Ureter (tissue), 1 donor: ENCODE measurements at regions not wholly inside any gene's neighbourhood (a gene's known extent, or its start where the extent isn't known, plus 50 kb on each side); places are given as distances from the start of the nearest gene placed in this dataset.

Experiments
- DNase-seq: peaks from one replicate; pipeline ENCODE4 v3.0.0-alpha.2; 2020; ENCODE audit warnings: low spot score
- donor health status: DM: yes; HTN: yes; CAD: no.

- DNase-seq, result no peak
These were observed 338.3 kb downstream of the DYSF start for GRCh38 chr2:71791501-71792135.

- no peak for DNase-seq
These were observed 337.7 kb downstream of the DYSF start for GRCh38 chr2:71791061-71791450.

DNA sequence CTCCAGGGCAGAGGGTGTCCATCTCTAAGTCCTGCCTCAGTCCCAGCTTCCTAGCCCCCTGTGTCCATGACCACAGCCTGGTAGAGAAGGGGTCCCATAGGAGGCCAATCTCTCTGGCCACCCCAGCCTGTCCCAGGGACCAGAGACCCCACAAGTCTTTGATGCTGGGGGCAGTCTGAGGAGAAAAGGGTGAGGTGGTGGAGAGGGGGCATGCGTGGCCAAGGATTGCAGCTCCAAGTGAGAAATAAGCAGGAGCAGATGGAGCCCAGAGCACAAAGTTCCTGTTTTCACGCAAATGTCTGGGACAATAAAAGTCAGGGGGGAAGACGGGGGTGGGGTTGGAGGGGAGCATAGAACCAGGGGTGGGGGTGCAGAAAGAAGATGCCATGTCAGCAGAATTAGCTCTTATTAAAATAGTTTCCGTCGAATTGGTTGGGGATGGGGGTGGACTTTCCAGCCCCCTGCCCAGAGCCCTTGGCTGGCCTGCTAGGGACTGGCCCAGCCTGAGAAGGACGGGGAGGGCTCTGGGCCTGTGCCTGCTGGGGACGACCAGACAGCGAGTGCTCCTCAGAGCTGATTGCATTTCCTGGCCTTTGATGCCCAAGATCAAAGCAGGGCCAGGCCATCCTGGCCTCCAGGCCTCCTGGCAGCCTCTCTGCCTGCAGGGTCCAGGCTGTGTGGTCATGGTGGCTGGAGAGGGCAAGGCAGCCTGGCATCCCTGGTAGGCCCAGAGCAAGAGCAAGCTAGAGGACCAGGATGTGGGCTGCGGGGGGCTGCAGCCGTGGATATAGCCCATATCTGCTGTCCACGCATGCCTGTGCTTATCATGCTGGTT, 337.1 kb downstream of the DYSF start:
- no peak for DNase-seq

GRCh38 chr2:71789556-71790204, 336.3 kb downstream of the DYSF start:
- DNase-seq, result no peak

DNA sequence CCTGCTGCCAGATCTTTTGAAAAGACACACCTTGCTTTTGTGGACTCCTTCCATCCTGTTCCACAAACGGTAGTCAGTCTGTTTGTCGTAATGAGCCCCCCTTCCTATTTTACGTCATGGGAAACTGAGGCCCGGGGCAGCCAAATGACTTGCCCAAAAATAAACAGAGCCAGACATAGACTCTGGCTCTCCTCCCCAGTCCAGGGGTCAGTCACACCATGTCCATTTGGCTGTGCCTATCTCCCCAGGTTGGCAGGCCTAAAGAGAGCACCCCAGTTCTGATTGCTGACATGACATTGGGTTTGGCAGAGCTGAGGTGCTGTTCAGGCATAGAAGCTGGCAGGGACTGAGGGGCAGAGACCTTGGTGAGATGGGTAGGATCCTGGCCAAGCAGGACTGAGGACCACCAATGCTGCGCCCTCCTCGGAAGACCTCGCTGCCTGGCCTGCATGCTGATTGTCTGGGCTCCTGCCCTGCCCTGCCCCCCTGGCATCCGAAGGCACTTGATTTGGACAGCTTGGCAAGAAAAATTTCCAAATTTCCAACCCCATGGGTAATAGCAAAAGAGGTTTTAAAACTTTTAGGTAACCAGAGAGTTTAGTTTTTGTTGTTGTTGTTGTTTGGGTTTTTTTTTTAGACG, 335.4 kb downstream of the DYSF start:
- no peak for DNase-seq

DNA sequence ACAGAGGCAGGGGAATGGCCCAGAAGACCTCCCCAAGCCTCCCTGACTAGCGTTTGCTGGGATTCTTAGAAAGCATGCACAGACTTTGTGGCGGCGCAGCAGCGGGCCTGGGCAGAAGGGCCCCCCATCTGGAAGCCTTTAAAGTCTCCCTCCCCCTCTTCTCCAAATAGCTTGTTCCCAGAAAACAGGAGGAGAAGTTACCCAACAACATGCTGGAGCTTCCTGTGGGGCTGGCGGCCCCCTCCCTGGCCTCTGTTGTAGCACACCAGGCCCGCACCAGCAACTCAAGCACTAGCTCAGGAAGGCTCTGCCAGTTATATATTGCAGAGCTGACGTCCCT, 334.8 kb downstream of the DYSF start:
- no peak for DNase-seq

DNA sequence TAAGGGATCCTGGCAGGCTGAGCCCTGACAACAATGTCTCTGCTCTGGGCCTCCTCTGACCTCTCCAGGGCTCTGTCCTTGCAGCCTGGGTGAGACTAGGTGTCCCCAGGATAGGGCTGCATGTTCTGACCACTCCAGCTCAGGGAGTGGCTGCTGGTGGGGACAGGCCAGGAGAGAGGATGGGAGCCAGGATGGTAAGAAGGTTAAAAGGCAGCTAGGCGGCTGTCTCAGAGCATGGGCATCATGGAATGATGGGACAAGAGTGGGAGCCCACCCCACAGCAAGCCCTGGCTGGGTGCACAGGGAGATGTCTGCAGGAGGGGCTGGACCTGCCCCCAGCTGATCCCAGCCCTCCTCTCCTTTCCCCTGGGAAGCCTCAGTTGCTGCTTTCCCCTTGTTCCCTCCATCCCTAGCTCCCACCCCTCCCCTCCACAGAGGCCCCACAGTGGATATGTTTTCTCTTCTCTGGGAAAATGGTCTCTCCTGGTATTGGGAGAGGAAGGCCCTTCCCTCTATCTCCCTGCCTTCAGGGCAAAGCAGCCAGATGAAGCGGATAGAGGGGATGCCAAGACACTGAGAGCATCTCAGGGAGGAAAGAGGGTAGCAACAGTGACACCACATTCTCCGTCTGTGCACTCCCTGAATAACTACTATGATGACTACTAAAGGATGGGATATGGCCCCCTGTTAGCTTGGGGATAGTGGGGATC, 334.3 kb downstream of the DYSF start:
- peak; percentile 23 for DNase-seq

DNA sequence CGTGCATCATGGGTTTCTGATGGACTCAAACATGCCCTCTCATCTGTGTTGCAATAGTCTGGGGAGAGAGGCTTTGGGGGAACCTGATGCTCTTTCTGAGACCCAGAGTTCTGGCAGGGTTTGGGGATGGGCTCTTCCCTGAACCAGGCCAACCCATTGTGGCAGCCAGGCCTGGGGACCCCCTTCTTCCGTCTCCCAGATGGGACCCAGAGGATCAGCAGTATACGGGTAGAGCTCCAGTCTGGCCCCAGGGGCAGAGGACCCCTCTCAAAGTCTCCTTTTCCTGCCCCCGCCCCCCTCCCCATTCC, 333.7 kb downstream of the DYSF start:
- DNase-seq, result peak; percentile 18

DNA sequence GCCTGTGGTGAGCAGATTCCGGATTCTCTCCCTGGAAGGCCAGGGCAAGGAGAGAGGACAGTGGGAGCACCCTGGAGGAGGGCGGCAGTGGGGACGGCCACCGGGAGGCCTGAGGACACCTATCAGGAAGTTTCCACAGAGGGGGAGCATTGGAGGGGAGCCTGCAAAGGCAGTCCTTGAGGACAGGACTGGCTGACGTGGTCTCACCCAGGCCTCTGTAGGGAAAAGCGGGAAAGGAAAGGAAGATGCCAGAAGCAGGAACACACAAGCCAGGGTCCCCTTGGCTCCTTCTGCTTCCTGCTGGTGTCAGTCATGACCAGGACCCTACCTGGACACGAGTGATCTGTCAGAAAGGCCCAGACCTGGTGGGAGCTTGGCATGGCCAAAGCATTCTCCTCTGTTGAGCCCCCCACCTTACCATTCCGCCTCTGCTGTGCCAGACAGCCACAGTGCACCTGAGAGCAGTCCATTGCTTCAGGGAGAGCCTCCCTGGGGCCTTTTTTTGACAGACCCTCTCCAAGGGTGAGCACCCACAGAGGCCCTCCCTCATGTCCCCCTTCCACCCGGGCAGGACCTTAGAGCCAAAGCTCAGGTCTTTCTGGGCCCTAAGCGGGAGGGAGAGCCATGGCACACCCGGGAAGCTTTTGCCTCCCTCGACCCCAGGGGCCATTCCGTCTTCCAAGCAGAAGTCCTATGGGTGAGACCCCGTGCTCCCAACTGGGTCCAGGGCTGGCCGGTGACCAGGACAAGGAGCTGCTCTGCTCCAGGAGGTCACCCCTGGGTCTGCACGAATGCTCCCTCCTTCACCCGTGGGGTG, 333.1 kb downstream of the DYSF start:
- DNase-seq, result peak; percentile 40

GRCh38 chr2:71785516-71785981, 332.2 kb downstream of the DYSF start:
- DNase-seq, result peak; percentile 36

DNA sequence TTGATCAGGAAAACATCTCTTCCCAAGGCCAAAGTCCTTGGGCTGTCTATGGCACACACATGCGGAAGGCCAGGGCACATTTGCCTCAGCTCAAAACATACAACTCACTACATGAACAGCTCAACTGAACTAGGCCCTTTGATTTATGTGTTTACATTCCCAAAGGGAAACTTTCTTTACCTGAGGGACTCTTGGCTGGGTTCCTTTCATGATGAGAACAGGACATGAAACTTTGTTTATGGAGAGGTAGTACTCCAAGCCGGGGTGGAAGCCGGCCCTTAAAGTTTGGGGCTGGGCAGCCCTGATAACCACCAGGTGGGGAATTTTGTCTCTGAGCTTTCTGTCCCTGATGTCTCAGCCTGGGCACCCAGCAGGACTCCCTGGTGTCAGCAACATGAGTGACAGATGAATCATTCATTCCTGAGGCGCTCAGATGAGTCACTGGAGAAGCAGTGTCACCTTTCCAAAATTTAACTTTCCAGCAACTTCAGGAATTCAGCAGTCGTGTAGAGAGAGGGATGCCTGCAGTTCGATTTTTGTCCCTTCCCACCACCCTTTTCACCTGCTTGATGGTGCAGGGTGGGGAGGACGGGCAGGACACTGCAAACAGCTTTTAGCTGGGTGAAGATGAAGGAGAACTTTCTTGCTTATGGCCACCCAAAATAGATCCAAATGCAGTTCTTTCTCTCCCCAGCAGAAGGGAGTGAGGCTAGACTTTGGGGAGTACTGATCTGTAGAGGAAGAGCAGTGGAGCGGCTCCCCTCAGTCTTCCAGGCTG, 331.6 kb downstream of the DYSF start:
- DNase-seq, result peak; percentile 23

GRCh38 chr2:71783815-71784214, 330.5 kb downstream of the DYSF start:
- no peak for DNase-seq

GRCh38 chr2:71783215-71783614, 329.9 kb downstream of the DYSF start:
- DNase-seq, result no peak

DNA sequence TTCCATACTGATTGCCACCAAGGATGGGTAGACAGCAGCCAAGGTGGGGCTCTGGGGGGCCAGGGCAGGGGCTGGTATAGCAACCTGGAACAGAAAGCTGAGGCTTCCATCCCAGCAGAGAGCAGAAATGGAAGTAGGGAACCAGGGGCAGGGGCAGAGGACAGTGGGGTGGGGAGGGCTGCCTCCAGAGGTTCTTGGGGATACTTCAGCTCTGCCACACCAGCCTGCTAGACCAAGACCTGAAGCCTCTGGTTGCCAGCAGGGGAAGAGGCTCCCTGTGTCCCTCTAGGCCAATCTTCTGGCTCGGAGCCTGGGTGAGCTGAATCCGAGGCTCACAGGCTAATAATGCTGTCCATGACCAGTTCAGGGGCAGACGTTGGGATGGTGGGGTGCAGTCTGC, 329.0 kb downstream of the DYSF start:
- DNase-seq, result no peak

- no peak for DNase-seq
These were observed 328.4 kb downstream of the DYSF start for GRCh38 chr2:71781695-71782228.

- no peak for DNase-seq
These were observed 326.8 kb downstream of the DYSF start for GRCh38 chr2:71780162-71780561.

GRCh38 chr2:71779774-71780105, 326.4 kb downstream of the DYSF start:
- no peak for DNase-seq

DNA sequence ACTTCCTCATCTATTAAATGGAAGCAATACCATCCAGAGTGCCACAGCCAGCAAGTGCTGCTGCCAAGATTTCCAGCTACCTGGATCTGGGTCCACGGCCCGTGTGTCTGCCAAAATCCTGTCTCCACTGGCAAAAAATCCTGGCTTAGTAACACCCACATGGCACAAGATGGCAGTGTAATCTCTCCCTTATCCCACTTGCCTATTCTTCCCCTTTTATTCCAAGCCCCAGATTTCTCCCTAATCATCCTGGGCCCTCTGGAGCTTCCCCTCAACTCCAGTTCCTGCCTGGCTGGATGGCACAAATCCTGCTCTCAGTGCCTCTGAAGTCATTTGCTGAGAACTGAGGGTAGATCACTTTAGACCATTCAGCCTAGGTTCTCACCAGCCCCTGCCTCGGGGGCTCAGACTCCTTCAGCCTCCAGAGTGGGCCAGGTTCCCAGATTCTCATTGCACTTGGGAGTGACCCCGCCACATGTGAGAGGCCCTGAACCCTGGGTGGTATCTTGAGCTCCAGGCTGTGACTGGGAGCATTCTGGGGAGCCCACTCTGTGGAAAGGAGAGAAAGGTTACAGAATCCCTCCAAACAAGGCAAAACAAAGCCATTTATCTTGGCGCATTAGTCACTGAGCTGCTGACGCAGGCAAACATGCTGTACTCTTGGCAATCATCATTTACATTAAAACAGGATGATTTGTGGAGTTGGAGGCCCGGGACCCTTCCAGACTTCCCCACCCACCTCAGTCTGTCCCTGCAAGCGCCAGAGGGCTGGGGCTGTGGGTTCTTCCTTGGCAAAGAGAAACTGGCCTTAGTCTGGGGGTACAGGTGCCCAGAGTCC, 325.8 kb downstream of the DYSF start:
- DNase-seq, result no peak

DNA sequence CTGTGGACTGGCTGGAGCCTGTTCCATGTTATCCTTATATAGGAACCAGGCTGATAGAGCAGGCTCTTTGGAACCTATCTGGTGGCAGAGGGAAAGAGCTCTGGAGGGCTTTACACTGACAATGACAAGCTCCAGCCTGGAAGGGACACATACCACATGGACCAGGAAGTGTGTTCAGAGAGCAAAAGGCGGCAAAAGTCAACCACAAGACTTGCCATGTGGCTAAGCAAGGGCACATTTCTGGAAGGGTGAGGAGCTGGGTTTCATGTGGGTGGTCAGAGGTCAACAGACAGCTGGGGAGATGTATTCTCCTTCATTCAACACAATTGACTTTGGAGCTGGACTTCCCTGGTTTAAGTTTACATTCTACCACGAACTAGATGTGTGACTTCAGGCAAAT, 325.2 kb downstream of the DYSF start:
- no peak for DNase-seq
